ENCODE measurements at regions not wholly inside any gene's neighbourhood (a gene's known extent, or its start where the extent isn't known, plus 50 kb on each side); places are given as distances from the start of the nearest gene placed in this dataset.

GRCh38 chr20:6355754-6356451 is 233.1 kb upstream of the FERMT1 start:
- TF ChIP-seq, protein P1, sequence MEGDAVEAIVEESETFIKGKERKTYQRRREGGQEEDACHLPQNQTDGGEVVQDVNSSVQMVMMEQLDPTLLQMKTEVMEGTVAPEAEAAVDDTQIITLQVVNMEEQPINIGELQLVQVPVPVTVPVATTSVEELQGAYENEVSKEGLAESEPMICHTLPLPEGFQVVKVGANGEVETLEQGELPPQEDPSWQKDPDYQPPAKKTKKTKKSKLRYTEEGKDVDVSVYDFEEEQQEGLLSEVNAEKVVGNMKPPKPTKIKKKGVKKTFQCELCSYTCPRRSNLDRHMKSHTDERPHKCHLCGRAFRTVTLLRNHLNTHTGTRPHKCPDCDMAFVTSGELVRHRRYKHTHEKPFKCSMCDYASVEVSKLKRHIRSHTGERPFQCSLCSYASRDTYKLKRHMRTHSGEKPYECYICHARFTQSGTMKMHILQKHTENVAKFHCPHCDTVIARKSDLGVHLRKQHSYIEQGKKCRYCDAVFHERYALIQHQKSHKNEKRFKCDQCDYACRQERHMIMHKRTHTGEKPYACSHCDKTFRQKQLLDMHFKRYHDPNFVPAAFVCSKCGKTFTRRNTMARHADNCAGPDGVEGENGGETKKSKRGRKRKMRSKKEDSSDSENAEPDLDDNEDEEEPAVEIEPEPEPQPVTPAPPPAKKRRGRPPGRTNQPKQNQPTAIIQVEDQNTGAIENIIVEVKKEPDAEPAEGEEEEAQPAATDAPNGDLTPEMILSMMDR (IDR thresholded peaks at IDR 0.05; ENCODE audit: low read depth, low read length, poor library complexity, severe bottlenecking): no peak
- TF ChIP-seq EZH2phosphoT487 (IDR thresholded peaks at IDR 0.05; ENCODE audit: borderline replicate concordance, low read length): no peak
